ENCODE measurements at regions not wholly inside any gene's neighbourhood (a gene's known extent, or its start where the extent isn't known, plus 50 kb on each side); places are given as distances from the start of the nearest gene placed in this dataset.

GRCh38 chr6:3943331-3943765 lies 94.2 kb downstream of the FAM50B start:
- intact Hi-C loops (cut with DNase I) = no loop called here
- no peaks in the 10 kb centered on the region for H3K4me1 ChIP-seq
- no peaks in the 10 kb centered on the region for H3K36me3 ChIP-seq
- no peak overlapping the region for H3K27ac ChIP-seq
- DNase-seq (ENCODE audit: extremely low spot score in 2 of 2) = no peak
- H3K4me3 ChIP-seq = no peak overlapping the region
- TF ChIP-seq POLR2AphosphoS5 (IDR thresholded peaks at IDR 0.05; ENCODE audit: insufficient read depth in 1 of 2, low read depth in 1 of 2) (no peak), CTCF (IDR thresholded peaks at IDR 0.05) (no peak), POLR2A (IDR thresholded peaks at IDR 0.05) (no peak)
- H3K27me3 ChIP-seq = no peaks in the 10 kb centered on the region
- no peaks in the 10 kb centered on the region for H3K9me3 ChIP-seq

GRCh38 chr6:3944246-3944645 lies 95.1 kb downstream of the FAM50B start:
- Histone ChIP-seq H3K27ac (no peak overlapping the region), H3K4me1 (no peaks in the 10 kb centered on the region), H3K9me3 (no peaks in the 10 kb centered on the region), H3K4me3 (no peak overlapping the region), H3K36me3 (no peaks in the 10 kb centered on the region), H3K27me3 (no peaks in the 10 kb centered on the region)
- no peak for DNase-seq (ENCODE audit: extremely low spot score in 2 of 2)
- intact Hi-C loops (cut with DNase I) = no loop called here
- TF ChIP-seq POLR2AphosphoS5 (IDR thresholded peaks at IDR 0.05; ENCODE audit: insufficient read depth in 1 of 2, low read depth in 1 of 2) = no peak
- TF ChIP-seq POLR2A (IDR thresholded peaks at IDR 0.05) = no peak
- no peak for TF ChIP-seq CTCF (IDR thresholded peaks at IDR 0.05)

- no peak for TF ChIP-seq CTCF (IDR thresholded peaks at IDR 0.05)
- TF ChIP-seq POLR2A (IDR thresholded peaks at IDR 0.05) = no peak
- no peak for TF ChIP-seq POLR2AphosphoS5 (IDR thresholded peaks at IDR 0.05; ENCODE audit: insufficient read depth in 1 of 2, low read depth in 1 of 2)
- DNase-seq (ENCODE audit: extremely low spot score in 2 of 2) = no peak
- Histone ChIP-seq H3K4me3 (no peak overlapping the region), H3K27me3 (no peaks in the 10 kb centered on the region), H3K4me1 (no peaks in the 10 kb centered on the region), H3K9me3 (no peaks in the 10 kb centered on the region), H3K36me3 (no peaks in the 10 kb centered on the region), H3K27ac (no peak overlapping the region)
- intact Hi-C loops (cut with DNase I) = no loop called here
Observed at GRCh38 chr6:3946778-3947177, 97.6 kb downstream of the FAM50B start.

- no peak for DNase-seq (ENCODE audit: extremely low spot score in 2 of 2)
- no peaks in the 10 kb centered on the region for H3K9me3 ChIP-seq
- H3K27me3 ChIP-seq = no peaks in the 10 kb centered on the region
- no peaks in the 10 kb centered on the region for H3K36me3 ChIP-seq
- no peaks in the 10 kb centered on the region for H3K4me1 ChIP-seq
- TF ChIP-seq CTCF (IDR thresholded peaks at IDR 0.05) (no peak), POLR2A (IDR thresholded peaks at IDR 0.05) (no peak), POLR2AphosphoS5 (IDR thresholded peaks at IDR 0.05; ENCODE audit: insufficient read depth in 1 of 2, low read depth in 1 of 2) (no peak)
- H3K27ac ChIP-seq = no peak overlapping the region
- H3K4me3 ChIP-seq = no peak overlapping the region
- intact Hi-C loops (cut with DNase I) = no loop called here
Observed at GRCh38 chr6:3948866-3949265, 99.7 kb downstream of the FAM50B start.

GRCh38 chr6:3949521-3949920 lies 100.3 kb downstream of the FAM50B start:
- no peak for TF ChIP-seq CTCF (IDR thresholded peaks at IDR 0.05)
- no peak for TF ChIP-seq POLR2AphosphoS5 (IDR thresholded peaks at IDR 0.05; ENCODE audit: insufficient read depth in 1 of 2, low read depth in 1 of 2)
- no peak for TF ChIP-seq POLR2A (IDR thresholded peaks at IDR 0.05)
- intact Hi-C loops (cut with DNase I) = no loop called here
- H3K27ac ChIP-seq = no peak overlapping the region
- H3K4me3 ChIP-seq = no peak overlapping the region
- H3K9me3 ChIP-seq = no peaks in the 10 kb centered on the region
- H3K36me3 ChIP-seq = no peaks in the 10 kb centered on the region
- no peak for DNase-seq (ENCODE audit: extremely low spot score in 2 of 2)
- no peaks in the 10 kb centered on the region for H3K27me3 ChIP-seq
- no peaks in the 10 kb centered on the region for H3K4me1 ChIP-seq

All from vagina (tissue), 2 donors.